ENCODE measurements at regions not wholly inside any gene's neighbourhood (a gene's known extent, or its start where the extent isn't known, plus 50 kb on each side); places are given as distances from the start of the nearest gene placed in this dataset.
"Not testable (repeated sequence)": the region's sequence is repeated elsewhere in the genome, so short reads cannot be mapped to it uniquely, and the experiment has no call there.

DNA sequence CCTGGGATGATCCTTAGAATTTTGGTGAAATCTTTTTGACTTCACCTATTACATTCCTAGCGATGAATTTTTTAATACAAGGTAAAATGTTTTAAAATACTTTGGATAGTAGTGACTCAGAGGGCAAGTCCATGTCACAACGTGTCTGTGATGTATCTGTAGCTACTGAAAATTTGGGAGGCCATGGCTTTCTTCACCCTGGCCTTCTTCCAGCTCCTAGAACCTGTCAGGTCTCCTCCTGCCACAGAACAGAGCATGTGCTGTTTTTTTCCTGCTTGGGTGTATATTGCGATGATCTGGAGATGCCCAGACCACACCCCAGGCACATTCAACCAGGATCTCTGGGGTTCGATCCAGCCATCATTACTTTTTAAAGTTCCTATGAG, 194.4 kb downstream of the BTBD3 start:
- WGBS (ENCODE audit: insufficient coverage, insufficient read length) = no CpG with 5 or more reads among the region's 4 CpGs
- H3K27ac ChIP-seq (ENCODE audit: low read length) = no peak overlapping the region
- no peak for DNase-seq (ENCODE audit: low read depth, low spot score)

DNA sequence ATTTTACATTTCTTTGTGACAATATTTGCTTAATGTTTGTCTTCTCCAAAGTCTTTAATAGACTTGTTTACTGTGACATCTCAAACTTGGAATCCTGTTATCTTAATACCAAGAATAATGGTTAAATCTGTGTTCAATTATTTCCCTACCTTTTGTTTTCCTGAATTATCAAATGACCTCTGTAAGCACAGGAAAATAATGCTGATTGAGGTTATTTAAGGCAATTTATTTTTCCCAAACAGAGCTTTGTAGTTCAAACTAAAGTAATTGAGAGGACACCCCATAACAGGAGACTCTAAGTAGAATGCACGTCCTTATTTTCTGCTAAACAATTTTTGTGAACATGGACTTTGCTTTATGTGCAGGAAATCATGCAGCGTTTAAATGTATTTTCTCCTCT, 195.0 kb downstream of the BTBD3 start:
- no peak overlapping the region for H3K4me3 ChIP-seq (ENCODE audit: low read length)
- H3K27me3 ChIP-seq (ENCODE audit: control insufficient read depth, insufficient read depth, low read length) = no peaks in the 10 kb centered on the region
- no peaks in the 10 kb centered on the region for H3K36me3 ChIP-seq (ENCODE audit: control insufficient read depth, insufficient read depth, low read length)
- no peak for DNase-seq (ENCODE audit: low read depth, low spot score)
- no peaks in the 10 kb centered on the region; the same call in 1 of the 2 replicates for H3K4me1 ChIP-seq (ENCODE audit: control insufficient read depth, insufficient read depth, low read length)
- H3K27ac ChIP-seq (ENCODE audit: low read length) = no peak overlapping the region
- H3K9me3 ChIP-seq (ENCODE audit: control insufficient read depth, insufficient read depth, low read length) = no peaks in the 10 kb centered on the region
- no CpG with 5 or more reads among the region's 2 CpGs for WGBS (ENCODE audit: insufficient coverage, insufficient read length)

More for the DNA sequence above, 194.4 kb downstream of the BTBD3 start:
- Histone ChIP-seq H3K4me3 (ENCODE audit: low read length) (no peak overlapping the region), H3K36me3 (ENCODE audit: control insufficient read depth, insufficient read depth, low read length) (no peaks in the 10 kb centered on the region), H3K27me3 (ENCODE audit: control insufficient read depth, insufficient read depth, low read length) (no peaks in the 10 kb centered on the region), H3K9me3 (ENCODE audit: control insufficient read depth, insufficient read depth, low read length) (no peaks in the 10 kb centered on the region), H3K4me1 (ENCODE audit: control insufficient read depth, insufficient read depth, low read length) (no peaks in the 10 kb centered on the region; the same call in 1 of the 2 replicates)

DNA sequence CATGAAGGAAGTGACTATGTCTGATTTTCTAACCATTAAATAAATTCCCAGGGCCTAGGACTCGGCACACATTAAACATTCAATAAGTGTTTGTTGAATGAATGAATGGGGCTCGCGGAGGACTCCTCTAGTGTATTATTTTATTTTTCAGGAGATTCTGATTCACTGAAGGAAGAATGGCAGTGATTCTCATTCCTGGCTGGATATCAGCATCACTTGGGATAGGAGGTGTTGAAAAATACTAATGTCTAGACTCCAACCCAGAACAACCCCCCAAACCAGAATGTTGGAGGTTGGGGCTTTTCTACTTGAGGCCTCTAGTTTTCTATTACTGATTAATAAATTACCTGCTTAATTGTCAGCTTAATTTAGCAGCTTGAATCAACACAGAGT, 195.4 kb downstream of the BTBD3 start:
- no peaks in the 10 kb centered on the region; the same call in 1 of the 2 replicates for H3K4me1 ChIP-seq (ENCODE audit: control insufficient read depth, insufficient read depth, low read length)
- H3K9me3 ChIP-seq (ENCODE audit: control insufficient read depth, insufficient read depth, low read length) = no peaks in the 10 kb centered on the region
- no peaks in the 10 kb centered on the region for H3K36me3 ChIP-seq (ENCODE audit: control insufficient read depth, insufficient read depth, low read length)
- no peak overlapping the region for H3K4me3 ChIP-seq (ENCODE audit: low read length)
- H3K27me3 ChIP-seq (ENCODE audit: control insufficient read depth, insufficient read depth, low read length) = no peaks in the 10 kb centered on the region
- no peak overlapping the region for H3K27ac ChIP-seq (ENCODE audit: low read length)
- no peak for DNase-seq (ENCODE audit: low read depth, low spot score)
- WGBS (ENCODE audit: insufficient coverage, insufficient read length) = no CpG with 5 or more reads among the region's 3 CpGs

DNA sequence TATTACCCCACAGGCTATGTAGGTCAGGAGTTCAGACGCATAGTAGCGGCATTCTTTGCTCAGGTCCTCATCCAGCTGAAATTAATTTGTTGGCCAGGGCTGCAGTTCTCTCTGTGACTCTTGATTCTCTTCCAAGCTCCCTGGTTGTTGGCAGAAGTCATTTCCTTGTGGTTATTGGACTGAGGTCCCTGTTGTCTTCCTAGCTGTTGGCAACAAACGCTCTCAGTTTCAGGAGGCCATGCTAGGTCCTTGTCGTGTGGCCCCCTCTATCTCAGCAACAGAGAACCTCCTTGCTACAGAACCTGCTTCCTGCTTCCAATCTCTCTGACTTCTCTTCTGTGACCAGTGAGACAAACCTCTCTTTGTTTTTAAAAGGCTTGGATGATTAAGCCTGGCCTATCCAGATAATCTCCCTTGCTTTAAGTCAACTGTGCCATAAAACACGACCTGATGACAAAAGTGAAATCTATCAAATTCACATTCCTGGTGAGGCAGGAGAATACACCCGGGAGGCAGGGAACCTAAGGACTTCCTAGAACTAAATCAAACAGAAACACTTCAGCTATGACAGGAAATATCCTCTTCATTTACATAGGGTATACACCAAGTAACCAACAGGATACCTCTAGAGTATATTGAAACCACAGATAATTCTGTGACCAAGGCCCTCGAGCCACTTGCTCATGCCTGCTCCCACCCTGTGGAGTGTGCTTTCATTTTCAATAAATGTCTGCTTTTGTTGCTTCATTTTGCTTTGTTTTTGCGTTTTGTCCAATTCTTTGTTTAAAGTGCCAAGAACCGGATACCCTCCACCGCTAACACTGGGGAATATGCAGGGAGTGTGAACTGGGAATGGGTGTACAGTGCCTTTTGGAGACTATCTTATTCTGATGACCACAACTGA, 196.0 kb downstream of the BTBD3 start:
- WGBS (ENCODE audit: insufficient coverage, insufficient read length) = no CpG with 5 or more reads among the region's 10 CpGs
- no peak for DNase-seq (ENCODE audit: low read depth, low spot score)
- no peak overlapping the region for H3K27ac ChIP-seq (ENCODE audit: low read length)
- no peaks in the 10 kb centered on the region for H3K9me3 ChIP-seq (ENCODE audit: control insufficient read depth, insufficient read depth, low read length)
- H3K4me1 ChIP-seq (ENCODE audit: control insufficient read depth, insufficient read depth, low read length) = no peaks in the 10 kb centered on the region; the same call in 1 of the 2 replicates
- no peak overlapping the region for H3K4me3 ChIP-seq (ENCODE audit: low read length)
- no peaks in the 10 kb centered on the region for H3K36me3 ChIP-seq (ENCODE audit: control insufficient read depth, insufficient read depth, low read length)
- H3K27me3 ChIP-seq (ENCODE audit: control insufficient read depth, insufficient read depth, low read length) = no peaks in the 10 kb centered on the region

DNA sequence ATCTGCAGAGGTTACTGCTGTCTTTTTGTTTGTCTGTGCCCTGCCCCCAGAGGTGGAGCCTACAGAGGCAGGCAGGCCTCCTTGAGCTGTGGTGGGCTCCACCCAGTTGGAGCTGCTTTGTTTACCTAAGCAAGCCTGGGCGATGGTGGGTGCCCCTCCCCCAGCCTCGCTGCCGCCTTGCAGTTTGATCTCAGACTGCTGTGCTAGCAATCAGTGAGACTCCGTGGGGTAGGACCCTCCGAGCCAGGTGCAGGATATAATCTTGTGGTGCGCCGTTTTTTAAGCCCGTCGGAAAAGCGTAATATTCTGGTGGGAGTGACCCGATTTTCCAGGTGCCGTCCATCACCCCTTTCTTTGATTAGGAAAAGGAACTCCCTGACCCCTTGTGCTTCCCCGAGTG, 211.4 kb downstream of the BTBD3 start:
- H3K27me3 ChIP-seq (ENCODE audit: control insufficient read depth, insufficient read depth, low read length); H3K36me3 ChIP-seq (ENCODE audit: control insufficient read depth, insufficient read depth, low read length); H3K27ac ChIP-seq (ENCODE audit: low read length); H3K4me3 ChIP-seq (ENCODE audit: low read length); H3K9me3 ChIP-seq (ENCODE audit: control insufficient read depth, insufficient read depth, low read length); DNase-seq (ENCODE audit: low read depth, low spot score); H3K4me1 ChIP-seq (ENCODE audit: control insufficient read depth, insufficient read depth, low read length): not testable (repeated sequence)
- no CpG with 5 or more reads among the region's 13 CpGs for WGBS (ENCODE audit: insufficient coverage, insufficient read length)

DNA sequence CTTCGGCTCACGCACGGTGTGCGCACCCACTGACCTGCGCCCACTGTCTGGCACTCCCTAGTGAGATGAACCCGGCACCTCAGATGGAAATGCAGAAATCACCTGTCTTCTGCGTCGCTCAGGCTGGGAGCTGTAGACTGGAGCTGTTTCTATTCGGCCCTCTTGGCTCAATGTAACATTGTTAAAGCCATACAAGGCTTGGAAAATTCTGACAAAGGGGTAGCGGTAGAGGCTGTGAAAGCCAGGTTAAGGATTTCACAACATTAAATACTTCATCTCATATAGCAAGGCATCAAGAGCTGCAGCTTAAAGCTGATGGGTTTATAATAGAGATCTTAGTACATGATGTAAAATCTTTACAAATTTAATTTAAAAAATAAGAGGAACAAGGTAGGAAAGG, 211.8 kb downstream of the BTBD3 start:
- H3K4me3 ChIP-seq (ENCODE audit: low read length); H3K4me1 ChIP-seq (ENCODE audit: control insufficient read depth, insufficient read depth, low read length); H3K27ac ChIP-seq (ENCODE audit: low read length); DNase-seq (ENCODE audit: low read depth, low spot score); H3K27me3 ChIP-seq (ENCODE audit: control insufficient read depth, insufficient read depth, low read length); H3K36me3 ChIP-seq (ENCODE audit: control insufficient read depth, insufficient read depth, low read length); H3K9me3 ChIP-seq (ENCODE audit: control insufficient read depth, insufficient read depth, low read length): not testable (repeated sequence)
- no CpG with 5 or more reads among the region's 10 CpGs for WGBS (ENCODE audit: insufficient coverage, insufficient read length)

DNA sequence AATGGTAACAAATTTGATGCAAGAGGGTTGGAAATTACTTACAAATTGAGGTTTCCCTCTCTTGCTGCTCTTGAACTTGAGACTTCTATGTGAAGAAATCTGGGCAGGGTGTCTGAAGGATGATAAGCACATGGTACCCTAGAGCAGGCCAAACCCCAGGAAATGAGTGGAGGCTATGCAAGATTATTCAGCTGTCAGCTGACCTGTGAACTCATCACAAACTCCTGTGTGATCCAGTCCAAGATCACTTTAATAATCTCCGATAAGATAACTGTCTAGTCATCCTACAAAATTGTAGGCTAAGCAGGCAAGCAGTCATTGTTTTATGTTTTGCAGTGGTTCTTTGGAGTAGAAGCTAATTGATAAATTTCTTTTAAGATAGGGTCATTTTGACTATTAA, 213.1 kb downstream of the BTBD3 start:
- Histone ChIP-seq H3K4me3 (ENCODE audit: low read length) (no peak overlapping the region), H3K36me3 (ENCODE audit: control insufficient read depth, insufficient read depth, low read length) (no peaks in the 10 kb centered on the region), H3K4me1 (ENCODE audit: control insufficient read depth, insufficient read depth, low read length) (no peaks in the 10 kb centered on the region), H3K27me3 (ENCODE audit: control insufficient read depth, insufficient read depth, low read length) (no peaks in the 10 kb centered on the region), H3K27ac (ENCODE audit: low read length) (no peak overlapping the region), H3K9me3 (ENCODE audit: control insufficient read depth, insufficient read depth, low read length) (no peaks in the 10 kb centered on the region)
- DNase-seq (ENCODE audit: low read depth, low spot score) = no peak
- no CpG with 5 or more reads among the region's 1 CpG for WGBS (ENCODE audit: insufficient coverage, insufficient read length)

DNA sequence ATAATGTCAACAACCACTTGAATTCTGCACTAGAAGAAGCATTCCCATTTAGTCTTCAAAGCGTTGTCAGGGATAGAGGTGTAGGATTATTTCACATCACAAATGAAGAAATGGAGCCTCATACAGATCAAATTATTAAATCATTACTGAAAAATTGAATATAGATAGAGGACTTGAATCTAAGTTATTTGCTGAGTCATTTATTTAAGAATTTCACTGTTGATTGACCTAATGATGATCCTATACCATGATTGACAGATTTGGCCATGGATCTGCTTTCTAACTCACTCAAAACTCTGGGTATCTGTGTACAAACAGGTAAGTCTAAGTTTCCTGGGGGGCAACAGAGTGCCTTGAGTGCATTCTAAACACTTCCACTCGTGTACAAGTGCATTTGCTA, 215.9 kb downstream of the BTBD3 start:
- no peaks in the 10 kb centered on the region for H3K36me3 ChIP-seq (ENCODE audit: control insufficient read depth, insufficient read depth, low read length)
- H3K27me3 ChIP-seq (ENCODE audit: control insufficient read depth, insufficient read depth, low read length) = no peaks in the 10 kb centered on the region
- H3K4me3 ChIP-seq (ENCODE audit: low read length) = no peak overlapping the region
- no peaks in the 10 kb centered on the region for H3K9me3 ChIP-seq (ENCODE audit: control insufficient read depth, insufficient read depth, low read length)
- H3K27ac ChIP-seq (ENCODE audit: low read length) = no peak overlapping the region
- DNase-seq (ENCODE audit: low read depth, low spot score) = no peak
- no CpG with 5 or more reads among the region's 2 CpGs for WGBS (ENCODE audit: insufficient coverage, insufficient read length)
- no peaks in the 10 kb centered on the region for H3K4me1 ChIP-seq (ENCODE audit: control insufficient read depth, insufficient read depth, low read length)

DNA sequence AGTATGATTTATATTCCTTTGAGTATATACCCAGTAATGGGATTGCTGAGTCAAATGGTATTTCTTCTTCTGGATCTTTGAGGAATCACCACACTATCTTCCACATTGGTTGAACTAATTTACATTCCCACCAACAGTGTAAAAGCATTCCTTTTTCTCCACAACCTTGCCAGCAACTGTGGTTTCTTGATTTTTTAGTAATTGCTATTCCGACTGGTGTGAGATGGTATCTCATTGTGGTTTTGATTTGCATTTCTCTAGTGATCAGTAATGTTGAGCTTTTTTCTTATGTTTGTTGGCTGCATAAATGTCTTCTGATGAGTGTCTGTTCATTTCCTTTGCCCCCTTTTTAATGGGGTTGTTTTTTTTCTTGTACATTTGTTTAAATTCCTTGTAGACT, 228.3 kb downstream of the BTBD3 start:
- not testable (repeated sequence) for DNase-seq (ENCODE audit: low read depth, low spot score); H3K36me3 ChIP-seq (ENCODE audit: control insufficient read depth, insufficient read depth, low read length); H3K27me3 ChIP-seq (ENCODE audit: control insufficient read depth, insufficient read depth, low read length); H3K27ac ChIP-seq (ENCODE audit: low read length); H3K4me1 ChIP-seq (ENCODE audit: control insufficient read depth, insufficient read depth, low read length); H3K4me3 ChIP-seq (ENCODE audit: low read length); H3K9me3 ChIP-seq (ENCODE audit: control insufficient read depth, insufficient read depth, low read length)
- WGBS (ENCODE audit: insufficient coverage, insufficient read length) = no CpG with 5 or more reads among the region's 1 CpG

DNA sequence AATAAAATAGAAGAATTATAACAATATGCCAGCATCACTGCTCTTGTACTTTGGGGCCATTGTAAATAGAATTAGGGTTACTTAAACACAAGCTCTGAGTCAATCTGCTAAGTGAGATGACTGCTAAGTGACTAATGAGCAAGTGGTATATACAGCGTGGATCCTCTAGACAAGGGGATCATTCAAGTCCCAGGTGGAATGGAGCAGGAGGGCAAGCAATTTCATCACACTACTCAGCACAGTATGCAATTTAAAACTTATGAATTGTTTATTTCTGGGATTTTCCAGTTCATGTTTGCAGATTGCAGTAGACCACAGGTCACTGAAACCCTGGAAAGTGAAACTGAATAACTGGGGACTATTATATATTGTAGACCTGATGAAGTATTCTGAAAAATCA, 235.3 kb downstream of the BTBD3 start:
- no peak for DNase-seq (ENCODE audit: low read depth, low spot score)
- no peaks in the 10 kb centered on the region for H3K27me3 ChIP-seq (ENCODE audit: control insufficient read depth, insufficient read depth, low read length)
- no peaks in the 10 kb centered on the region for H3K36me3 ChIP-seq (ENCODE audit: control insufficient read depth, insufficient read depth, low read length)
- H3K9me3 ChIP-seq (ENCODE audit: control insufficient read depth, insufficient read depth, low read length) = no peaks in the 10 kb centered on the region
- WGBS (ENCODE audit: insufficient coverage, insufficient read length) = no CpG with 5 or more reads among the region's 1 CpG
- no peak overlapping the region for H3K4me3 ChIP-seq (ENCODE audit: low read length)
- no peaks in the 10 kb centered on the region for H3K4me1 ChIP-seq (ENCODE audit: control insufficient read depth, insufficient read depth, low read length)
- H3K27ac ChIP-seq (ENCODE audit: low read length) = no peak overlapping the region

DNA sequence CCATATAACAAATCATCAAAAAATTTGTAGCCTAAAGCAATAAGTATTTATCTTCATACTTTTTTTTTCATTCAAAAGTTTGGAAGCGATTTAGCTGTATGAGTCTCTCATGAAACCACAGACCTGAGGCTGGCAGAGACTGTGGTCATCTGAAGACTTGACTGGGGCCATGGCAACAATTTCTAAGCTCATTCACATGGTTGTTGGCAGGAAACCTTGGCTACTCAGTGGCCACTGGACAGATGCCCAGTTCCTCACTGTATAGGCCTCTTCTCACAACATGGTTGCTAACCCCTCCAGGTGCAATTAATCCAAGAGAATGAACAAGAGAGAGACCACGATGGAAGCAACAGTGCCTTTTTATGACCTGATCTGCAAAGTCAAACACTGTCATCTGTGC, 235.9 kb downstream of the BTBD3 start:
- no peaks in the 10 kb centered on the region for H3K4me1 ChIP-seq (ENCODE audit: control insufficient read depth, insufficient read depth, low read length)
- WGBS (ENCODE audit: insufficient coverage, insufficient read length) = no CpG with 5 or more reads among the region's 2 CpGs
- H3K36me3 ChIP-seq (ENCODE audit: control insufficient read depth, insufficient read depth, low read length) = no peaks in the 10 kb centered on the region
- no peak for DNase-seq (ENCODE audit: low read depth, low spot score)
- H3K4me3 ChIP-seq (ENCODE audit: low read length) = no peak overlapping the region
- H3K27me3 ChIP-seq (ENCODE audit: control insufficient read depth, insufficient read depth, low read length) = no peaks in the 10 kb centered on the region
- H3K27ac ChIP-seq (ENCODE audit: low read length) = no peak overlapping the region
- no peaks in the 10 kb centered on the region for H3K9me3 ChIP-seq (ENCODE audit: control insufficient read depth, insufficient read depth, low read length)
